Calu3 (cell line): ENCODE measurements at regions not wholly inside any gene's neighbourhood (a gene's known extent, or its start where the extent isn't known, plus 50 kb on each side); places are given as distances from the start of the nearest gene placed in this dataset.

Source experiments
- BruUV-seq: library from RNA; stranded (reverse); fragments of 400-500 nt; replicated peaks from 2 replicates; lab custom pipeline; 2021; lab: Mats Ljungman, UMichigan
- CTCF ChIA-PET: fragments of 300-600 bp; sonication (Branson Sonifier 250); formaldehyde crosslinking; loops from one replicate; lab custom pipeline; 2022; ENCODE audit warnings: antibody characterized with exemption; lab: Charles Lee
- DNase-seq: peaks from one replicate; pipeline ENCODE4 v3.0.0; 2022
- H3K27ac Mint-ChIP-seq: one replicate; pipeline ENCODE4 v1.8.0; 2022; ENCODE audit warnings: mixed read lengths; ENCODE audit not compliant: unreplicated experiment
- H3K27me3 Mint-ChIP-seq: one replicate; pipeline ENCODE4 v1.8.0; 2022; ENCODE audit warnings: mixed read lengths; ENCODE audit not compliant: unreplicated experiment
- H3K36me3 Mint-ChIP-seq: one replicate; pipeline ENCODE4 v1.8.0; 2022; ENCODE audit warnings: mild to moderate bottlenecking, moderate library complexity, mixed read lengths; ENCODE audit not compliant: insufficient read depth, unreplicated experiment
- H3K4me1 Mint-ChIP-seq: one replicate; pipeline ENCODE4 v1.8.0; 2022; ENCODE audit warnings: mild to moderate bottlenecking, low read depth, mixed read lengths; ENCODE audit not compliant: unreplicated experiment
- H3K4me3 Mint-ChIP-seq: one replicate; pipeline ENCODE4 v1.8.0; 2022; ENCODE audit warnings: mild to moderate bottlenecking, low read depth, moderate library complexity, mixed read lengths; ENCODE audit not compliant: unreplicated experiment
- H3K9me3 Mint-ChIP-seq: one replicate; pipeline ENCODE4 v1.8.0; 2022; ENCODE audit warnings: low read depth, mixed read lengths; ENCODE audit not compliant: unreplicated experiment
- CTCF ChIP-seq: fragments of 200-600 bp; IDR thresholded peaks from one replicate; pipeline ENCODE4 v1.8.0; 2022; ENCODE audit warnings: antibody characterized with exemption; ENCODE audit not compliant: unreplicated experiment
- intact Hi-C: fragments of 100-400 bp; cut with micrococcal nuclease; formaldehyde crosslinking; loops from one replicate; pipeline ENCODE4 v1.10.0; 2022; ENCODE audit not compliant: unreplicated experiment

- CTCF ChIA-PET, result no interaction called here
- H3K27me3 Mint-ChIP-seq, result no peaks in the 10 kb centered on the region
- no peak overlapping the region for H3K4me3 Mint-ChIP-seq
- DNase-seq, result no peak
- H3K9me3 Mint-ChIP-seq, result peaks cover 10% of the 10 kb centered on the region
- no peaks in the 10 kb centered on the region for H3K36me3 Mint-ChIP-seq
- BruUV-seq, result no TSS peak
- H3K4me1 Mint-ChIP-seq, result no peaks in the 10 kb centered on the region
- intact Hi-C loops, result no loop called here
- H3K27ac Mint-ChIP-seq, result no peak overlapping the region
- TF ChIP-seq CTCF, result no peak
These were observed 221.9 kb downstream of the IRX2 start for GRCh38 chr5:2529371-2530092.

- intact Hi-C loops, result no loop called here
- Mint-ChIP-seq H3K4me1 (no peaks in the 10 kb centered on the region), H3K27me3 (no peaks in the 10 kb centered on the region), H3K36me3 (no peaks in the 10 kb centered on the region), H3K4me3 (no peak overlapping the region), H3K27ac (no peak overlapping the region), H3K9me3 (peaks cover 17% of the 10 kb centered on the region)
- no peak for TF ChIP-seq CTCF
- BruUV-seq, result no TSS peak
- no peak for DNase-seq
- CTCF ChIA-PET, result no interaction called here
These were observed 226.1 kb downstream of the IRX2 start for GRCh38 chr5:2525351-2525750.

- intact Hi-C loops, result no loop called here
- no peak overlapping the region for H3K4me3 Mint-ChIP-seq
- no peaks in the 10 kb centered on the region for H3K4me1 Mint-ChIP-seq
- H3K27ac Mint-ChIP-seq, result no peak overlapping the region
- BruUV-seq, result no TSS peak
- no peaks in the 10 kb centered on the region for H3K36me3 Mint-ChIP-seq
- CTCF ChIA-PET, result no interaction called here
- H3K9me3 Mint-ChIP-seq, result peaks cover 17% of the 10 kb centered on the region
- no peak for TF ChIP-seq CTCF
- H3K27me3 Mint-ChIP-seq, result no peaks in the 10 kb centered on the region
- DNase-seq, result no peak
These were observed 226.9 kb downstream of the IRX2 start for GRCh38 chr5:2524620-2525019.

GRCh38 chr5:2523180-2523579, 228.3 kb downstream of the IRX2 start:
- Mint-ChIP-seq H3K4me3 (no peak overlapping the region), H3K9me3 (peaks cover 22% of the 10 kb centered on the region), H3K36me3 (no peaks in the 10 kb centered on the region), H3K27ac (no peak overlapping the region), H3K27me3 (no peaks in the 10 kb centered on the region), H3K4me1 (no peaks in the 10 kb centered on the region)
- DNase-seq, result no peak
- no peak for TF ChIP-seq CTCF
- CTCF ChIA-PET, result no interaction called here
- no TSS peak for BruUV-seq
- intact Hi-C loops, result no loop called here
